H1 (cell line): ENCODE measurements at regions not wholly inside any gene's neighbourhood (a gene's known extent, or its start where the extent isn't known, plus 50 kb on each side); places are given as distances from the start of the nearest gene placed in this dataset.

Source experiments
- CTCF ChIA-PET: fragments of 300-600 bp; sonication (Branson Sonifier 250); formaldehyde crosslinking; loops from one replicate; lab custom pipeline; 2021; ENCODE audit not compliant: partially characterized antibody; lab: Charles Lee
- POLR2A ChIA-PET: fragments of 300-600 bp; sonication (Branson Sonifier 250); formaldehyde crosslinking; loops from one replicate; lab custom pipeline; 2021; ENCODE audit warnings: inconsistent platforms; ENCODE audit not compliant: partially characterized antibody; lab: Charles Lee
- DNase-seq, 2 experiments: peaks; one replicate each; pipeline versions ENCODE4 v3.0.0 to v3.0.0-alpha.2; 2010 to 2022; ENCODE audit warnings: low spot score in 2 of 2, low read depth in 1 of 2, mixed read lengths in 1 of 2
- FAIRE-seq: peaks from 2 replicates; lab custom pipeline; 2011; peaks lifted over from hg19 to GRCh38; lab: Jason Lieb, UNC
- H2AFZ ChIP-seq: 2 replicates; pipeline ENCODE4 v1.8.1; 2012; ENCODE audit warnings: low read length, inconsistent platforms
- H2AK5ac ChIP-seq: 2 replicates; pipeline ENCODE4 v1.6.1; 2013; ENCODE audit warnings: low read depth, low read length
- H2BK120ac ChIP-seq: replicated peaks from 2 replicates; pipeline ENCODE3; 2013; ENCODE audit warnings: low read depth, low read length, inconsistent platforms
- H2BK12ac ChIP-seq: 2 replicates; pipeline ENCODE4 v1.6.1; 2013; ENCODE audit warnings: low read depth, low read length
- H2BK15ac ChIP-seq: 2 replicates; pipeline ENCODE4 v1.6.1; 2013; ENCODE audit warnings: low read length
- H2BK20ac ChIP-seq: 2 replicates; pipeline ENCODE4 v1.6.1; 2013; ENCODE audit warnings: low read length
- H2BK5ac ChIP-seq: 2 replicates; pipeline ENCODE4 v1.6.1; 2013; ENCODE audit warnings: low read depth, low read length
- H3K14ac ChIP-seq: 2 replicates; pipeline ENCODE4 v1.6.1; 2013; ENCODE audit warnings: inconsistent platforms; ENCODE audit not compliant: insufficient read length
- H3K18ac ChIP-seq: 2 replicates; pipeline ENCODE4 v1.6.1; 2013; ENCODE audit warnings: low read length; ENCODE audit errors: extremely low read depth
- H3K23ac ChIP-seq: 2 replicates; pipeline ENCODE4 v1.6.1; 2013; ENCODE audit warnings: inconsistent platforms; ENCODE audit not compliant: insufficient read length
- H3K23me2 ChIP-seq: 2 replicates; pipeline ENCODE4 v1.6.1; 2013; ENCODE audit warnings: low read depth, low read length
- H3K27ac ChIP-seq: 2 replicates; pipeline ENCODE4 v1.6.1; 2011; ENCODE audit warnings: low read depth, low read length, inconsistent platforms
- H3K27me3 ChIP-seq, 4 experiments: replicated peaks in 1 of 4; 1 replicate in 1 of 4; 2 replicates in 3 of 4; pipeline versions ENCODE4 v1.6.1 to v1.8.1; 2011 to 2013; ENCODE audit warnings: low read length in 3 of 4, mild to moderate bottlenecking in 3 of 4, inconsistent platforms in 2 of 4, mixed read lengths in 2 of 4, moderate library complexity in 1 of 4; ENCODE audit not compliant: control insufficient read depth in 3 of 4, insufficient read depth in 3 of 4; ENCODE audit errors: extremely low read depth in 1 of 4
- H3K36me3 ChIP-seq, 4 experiments: 2 replicates each; pipeline versions ENCODE4 v1.6.1 to v1.8.1; 2011 to 2013; ENCODE audit warnings: mild to moderate bottlenecking in 4 of 4, low read length in 3 of 4, moderate library complexity in 2 of 4, control low read depth in 1 of 4, inconsistent platforms in 1 of 4; ENCODE audit not compliant: insufficient read depth in 4 of 4, control insufficient read depth in 2 of 4
- H3K4ac ChIP-seq: replicated peaks from 2 replicates; pipeline ENCODE3; 2013; ENCODE audit warnings: low read length, low read depth, mixed read lengths, inconsistent platforms; ENCODE audit not compliant: insufficient read length
- H3K4me1 ChIP-seq, 4 experiments: replicated peaks in 1 of 4; 1 replicate in 1 of 4; 2 replicates in 3 of 4; pipeline versions ENCODE4 v1.6.1 to v1.8.1; 2011 to 2013; ENCODE audit warnings: low read length in 3 of 4, inconsistent platforms in 2 of 4, mixed read lengths in 1 of 4; ENCODE audit not compliant: insufficient read depth in 4 of 4, control insufficient read depth in 3 of 4
- H3K4me2 ChIP-seq, 2 experiments: 2 replicates each; pipeline versions ENCODE4 v1.6.1 to v1.8.1; 2011 to 2013; ENCODE audit warnings: low read depth in 2 of 2, low read length in 2 of 2, control low read depth in 1 of 2, inconsistent platforms in 1 of 2, mild to moderate bottlenecking in 1 of 2; ENCODE audit not compliant: insufficient read depth in 1 of 2
- H3K4me3 ChIP-seq, 4 experiments: fragments of 200-600, 300-600 bp in 1 of 4; sonication (generic), shearing (Covaris generic), sonication (Bioruptor Twin) in 1 of 4; 2 replicates each; pipeline versions ENCODE4 v1.5.1 to v1.8.1; 2011 to 2016; ENCODE audit warnings: low read length in 4 of 4, low read depth in 3 of 4, control low read depth in 2 of 4, inconsistent platforms in 2 of 4, mild to moderate bottlenecking in 2 of 4, mixed read lengths in 1 of 4, moderate library complexity in 1 of 4; ENCODE audit not compliant: insufficient read depth in 2 of 4; ENCODE audit errors: extremely low read depth in 1 of 4
- H3K56ac ChIP-seq: replicated peaks from 2 replicates; pipeline ENCODE3; 2013; ENCODE audit warnings: low read depth, mild to moderate bottlenecking, mixed read lengths, low read length, inconsistent platforms; ENCODE audit not compliant: insufficient read length
- H3K79me1 ChIP-seq: 2 replicates; pipeline ENCODE4 v1.6.1; 2013; ENCODE audit warnings: low read depth, low read length, control low read depth
- H3K79me2 ChIP-seq, 2 experiments: 2 replicates each; pipeline versions ENCODE4 v1.6.1 to v1.8.1; 2012 to 2013; ENCODE audit warnings: low read length in 2 of 2, mild to moderate bottlenecking in 2 of 2, inconsistent platforms in 1 of 2; ENCODE audit not compliant: insufficient read depth in 2 of 2, control insufficient read depth in 1 of 2
- H3K9ac ChIP-seq, 4 experiments: replicated peaks in 1 of 4; 1 replicate in 1 of 4; 2 replicates in 3 of 4; pipeline versions ENCODE4 v1.6.1 to v1.8.1; 2011 to 2013; ENCODE audit warnings: low read depth in 3 of 4, low read length in 3 of 4, control low read depth in 2 of 4, mild to moderate bottlenecking in 2 of 4, moderate library complexity in 2 of 4, inconsistent platforms in 1 of 4; ENCODE audit errors: extremely low read depth in 1 of 4
- H3K9me3 ChIP-seq, 2 experiments: 2 replicates each; pipeline versions ENCODE4 v1.6.1 to v1.8.1; 2012 to 2013; ENCODE audit warnings: mild to moderate bottlenecking in 2 of 2, moderate library complexity in 2 of 2, control low read depth in 1 of 2, inconsistent platforms in 1 of 2, low read depth in 1 of 2, low read length in 1 of 2, mixed read lengths in 1 of 2; ENCODE audit not compliant: insufficient read depth in 2 of 2
- H4K20me1 ChIP-seq, 2 experiments: replicated peaks in 1 of 2; 2 replicates each; pipeline versions ENCODE3 to v1.8.1; 2011 to 2013; ENCODE audit warnings: inconsistent platforms in 2 of 2, low read length in 2 of 2, mild to moderate bottlenecking in 1 of 2; ENCODE audit not compliant: insufficient read depth in 2 of 2, control insufficient read depth in 1 of 2
- H4K5ac ChIP-seq: 2 replicates; pipeline ENCODE4 v1.6.1; 2013; ENCODE audit warnings: low read length, low read depth, mixed read lengths, inconsistent platforms; ENCODE audit not compliant: insufficient read length
- H4K8ac ChIP-seq: 2 replicates; pipeline ENCODE4 v1.8.0; 2013; ENCODE audit warnings: mild to moderate bottlenecking, moderate library complexity, low read length, inconsistent platforms; ENCODE audit not compliant: insufficient read depth; ENCODE audit errors: extremely low read depth
- H4K91ac ChIP-seq: replicated peaks from 2 replicates; pipeline ENCODE3; 2013; ENCODE audit warnings: low read length, mixed read lengths, inconsistent platforms; ENCODE audit not compliant: insufficient read length
- FOSL1 ChIP-seq: IDR thresholded peaks from 2 replicates; pipeline ENCODE4 v1.6.1; 2011; ENCODE audit warnings: mild to moderate bottlenecking, low read depth, low read length, moderate library complexity; ENCODE audit not compliant: insufficient read depth
- JUN ChIP-seq: IDR thresholded peaks from 2 replicates; pipeline ENCODE4 v1.6.1; 2011; ENCODE audit warnings: low read depth, mild to moderate bottlenecking, improper control_type of control experiment, low read length
- NANOG ChIP-seq: IDR thresholded peaks from 2 replicates; pipeline ENCODE4 v1.6.1; 2011; ENCODE audit warnings: low read length, low read depth, mild to moderate bottlenecking, inconsistent platforms; ENCODE audit not compliant: insufficient read depth, poor library complexity, severe bottlenecking
- PHF8 ChIP-seq: fragments of 200-600 bp; sonication (generic); conservative IDR thresholded peaks from 2 replicates; pipeline ENCODE4 v1.7.1; 2012; ENCODE audit warnings: low read depth, mild to moderate bottlenecking, inconsistent platforms, low read length, moderate library complexity
- POLR2A ChIP-seq, 2 experiments: IDR thresholded peaks; 1 replicate in 1 of 2; 2 replicates in 1 of 2; pipeline ENCODE4 v1.6.1; 2011; ENCODE audit warnings: low read depth in 2 of 2, low read length in 2 of 2, mild to moderate bottlenecking in 2 of 2; ENCODE audit errors: control extremely low read depth in 1 of 2
- WGBS, 2 experiments: shearing (Covaris generic) in 1 of 2; methylation state at CpG; one replicate each; pipeline versions ENCODE4 v1.1.6 to v1.1.7; 2013 to 2015; ENCODE audit warnings: low lambda C conversion rate in 2 of 2, mixed read lengths in 2 of 2, inconsistent platforms in 1 of 2, low coverage in 1 of 2, missing lambda C conversion rate in 1 of 2; ENCODE audit not compliant: insufficient replicate concordance in 2 of 2, insufficient coverage in 1 of 2, insufficient read length in 1 of 2; ENCODE audit errors: extremely low coverage in 1 of 2, missing lambda C conversion rate in 1 of 2; 5-methylcytosine and 5-hydroxymethylcytosine counted together

- no peaks in the 10 kb centered on the region for H3K79me2 ChIP-seq
Measured at GRCh38 chr21:27954543-27955165, 987.8 kb upstream of the ADAMTS5 start.

More at GRCh38 chr21:27954543-27955165, 987.8 kb upstream of the ADAMTS5 start:
- Histone ChIP-seq H3K4me2 (no peak overlapping the region), H3K79me1 (no peaks in the 10 kb centered on the region), H3K9ac (no peak overlapping the region), H3K27ac (no peak overlapping the region), H3K18ac (no peak overlapping the region), H3K9me3 (no peaks in the 10 kb centered on the region; a peak in 1 of 4 replicates), H3K27me3 (no peaks in the 10 kb centered on the region; a peak in 1 of 7 replicates), H2AFZ (no peak overlapping the region), H4K5ac (no peak overlapping the region), H2BK15ac (no peak overlapping the region), H2AK5ac (no peak overlapping the region), H3K23me2 (no peaks in the 10 kb centered on the region; the same call in 1 of the 2 replicates), H3K23ac (no peak overlapping the region), H2BK12ac (no peak overlapping the region), H3K56ac (no peak overlapping the region), H2BK120ac (no peak overlapping the region), H3K4ac (no peak overlapping the region), H4K91ac (no peak overlapping the region), H3K4me1 (no peaks in the 10 kb centered on the region; a peak in 1 of 7 replicates), H3K14ac (no peak overlapping the region), H3K36me3 (no peaks in the 10 kb centered on the region), H2BK5ac (no peak overlapping the region), H4K20me1 (no peaks in the 10 kb centered on the region), H3K4me3 (no peak overlapping the region), H2BK20ac (no peak overlapping the region), H4K8ac (no peak overlapping the region)
- POLR2A ChIA-PET: no interaction called here
- CTCF ChIA-PET: no interaction called here
- no peak for TF ChIP-seq NANOG
- no peak for TF ChIP-seq PHF8
- TF ChIP-seq JUN: no peak
- TF ChIP-seq FOSL1: no peak
- TF ChIP-seq POLR2A (IDR thresholded peaks at IDR 0.05; ENCODE audit: control extremely low read depth in 1 of 2, low read depth in 2 of 2, low read length in 2 of 2): no peak
- WGBS, 2 experiments: 89% methylated on average over 3 of the region's 3 CpGs; no CpG with 5 or more reads in 1 of the 2 experiments
- FAIRE-seq (no peak), DNase-seq (no peak)
